ENCODE measurements at regions not wholly inside any gene's neighbourhood (a gene's known extent, or its start where the extent isn't known, plus 50 kb on each side); places are given as distances from the start of the nearest gene placed in this dataset.

GRCh38 chr5:57700484-57700883 is 217.9 kb upstream of the ACTBL2 start:
- no peak overlapping the region for H3K9ac ChIP-seq (ENCODE audit: low read depth in 1 of 2, low read length in 2 of 2)
- no peak overlapping the region for H3K4me3 ChIP-seq (ENCODE audit: low read depth in 1 of 3, low read length in 3 of 3)
- DNase-seq (ENCODE audit: low spot score), result no peak
- H3K36me3 ChIP-seq (ENCODE audit: control insufficient read depth in 4 of 4, insufficient read depth in 3 of 4, low read depth in 1 of 4, low read length in 3 of 4), result no peaks in the 10 kb centered on the region
- 93% methylated on average over 2 of the region's 2 CpGs for WGBS
- H3K4me1 ChIP-seq (ENCODE audit: control insufficient read depth in 4 of 4, insufficient read depth in 4 of 4, low read length in 3 of 4), result peaks cover 1 to 18% (median 12%) of the 10 kb centered on the region in 4 donors
- no peaks in the 10 kb centered on the region for H3K27me3 ChIP-seq (ENCODE audit: control insufficient read depth in 4 of 4, insufficient read depth in 4 of 4, low read length in 3 of 4)
- no peak for TF ChIP-seq RAD21 (IDR thresholded peaks at IDR 0.05)
- no peak for TF ChIP-seq GABPA (IDR thresholded peaks at IDR 0.05 in 1 of 2, conservative IDR thresholded peaks at IDR 0.05 in 1 of 2)
- no peak for TF ChIP-seq TAF1 (conservative IDR thresholded peaks at IDR 0.05)
- no peak for TF ChIP-seq YY1 (IDR thresholded peaks at IDR 0.05)
- TF ChIP-seq, protein P1, sequence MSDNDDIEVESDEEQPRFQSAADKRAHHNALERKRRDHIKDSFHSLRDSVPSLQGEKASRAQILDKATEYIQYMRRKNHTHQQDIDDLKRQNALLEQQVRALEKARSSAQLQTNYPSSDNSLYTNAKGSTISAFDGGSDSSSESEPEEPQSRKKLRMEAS (IDR thresholded peaks at IDR 0.05), result no peak
- TF ChIP-seq JUND (IDR thresholded peaks at IDR 0.05), result no peak
- no peak for TF ChIP-seq SP1 (IDR thresholded peaks at IDR 0.05)
- TF ChIP-seq RXRA (IDR thresholded peaks at IDR 0.05), result no peak
- TF ChIP-seq FOXA2 (IDR thresholded peaks at IDR 0.05), result no peak
- TF ChIP-seq REST (IDR thresholded peaks at IDR 0.05), result no peak
- TF ChIP-seq, protein P2, sequence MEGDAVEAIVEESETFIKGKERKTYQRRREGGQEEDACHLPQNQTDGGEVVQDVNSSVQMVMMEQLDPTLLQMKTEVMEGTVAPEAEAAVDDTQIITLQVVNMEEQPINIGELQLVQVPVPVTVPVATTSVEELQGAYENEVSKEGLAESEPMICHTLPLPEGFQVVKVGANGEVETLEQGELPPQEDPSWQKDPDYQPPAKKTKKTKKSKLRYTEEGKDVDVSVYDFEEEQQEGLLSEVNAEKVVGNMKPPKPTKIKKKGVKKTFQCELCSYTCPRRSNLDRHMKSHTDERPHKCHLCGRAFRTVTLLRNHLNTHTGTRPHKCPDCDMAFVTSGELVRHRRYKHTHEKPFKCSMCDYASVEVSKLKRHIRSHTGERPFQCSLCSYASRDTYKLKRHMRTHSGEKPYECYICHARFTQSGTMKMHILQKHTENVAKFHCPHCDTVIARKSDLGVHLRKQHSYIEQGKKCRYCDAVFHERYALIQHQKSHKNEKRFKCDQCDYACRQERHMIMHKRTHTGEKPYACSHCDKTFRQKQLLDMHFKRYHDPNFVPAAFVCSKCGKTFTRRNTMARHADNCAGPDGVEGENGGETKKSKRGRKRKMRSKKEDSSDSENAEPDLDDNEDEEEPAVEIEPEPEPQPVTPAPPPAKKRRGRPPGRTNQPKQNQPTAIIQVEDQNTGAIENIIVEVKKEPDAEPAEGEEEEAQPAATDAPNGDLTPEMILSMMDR (IDR thresholded peaks at IDR 0.05; ENCODE audit: low read depth, low read length, missing input control), result no peak
- no peak for TF ChIP-seq FOXA1 (IDR thresholded peaks at IDR 0.05)
- TF ChIP-seq ATF3 (IDR thresholded peaks at IDR 0.05), result no peak
- TF ChIP-seq, protein P3, sequence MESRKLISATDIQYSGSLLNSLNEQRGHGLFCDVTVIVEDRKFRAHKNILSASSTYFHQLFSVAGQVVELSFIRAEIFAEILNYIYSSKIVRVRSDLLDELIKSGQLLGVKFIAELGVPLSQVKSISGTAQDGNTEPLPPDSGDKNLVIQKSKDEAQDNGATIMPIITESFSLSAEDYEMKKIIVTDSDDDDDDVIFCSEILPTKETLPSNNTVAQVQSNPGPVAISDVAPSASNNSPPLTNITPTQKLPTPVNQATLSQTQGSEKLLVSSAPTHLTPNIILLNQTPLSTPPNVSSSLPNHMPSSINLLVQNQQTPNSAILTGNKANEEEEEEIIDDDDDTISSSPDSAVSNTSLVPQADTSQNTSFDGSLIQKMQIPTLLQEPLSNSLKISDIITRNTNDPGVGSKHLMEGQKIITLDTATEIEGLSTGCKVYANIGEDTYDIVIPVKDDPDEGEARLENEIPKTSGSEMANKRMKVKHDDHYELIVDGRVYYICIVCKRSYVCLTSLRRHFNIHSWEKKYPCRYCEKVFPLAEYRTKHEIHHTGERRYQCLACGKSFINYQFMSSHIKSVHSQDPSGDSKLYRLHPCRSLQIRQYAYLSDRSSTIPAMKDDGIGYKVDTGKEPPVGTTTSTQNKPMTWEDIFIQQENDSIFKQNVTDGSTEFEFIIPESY (IDR thresholded peaks at IDR 0.05), result no peak
- TF ChIP-seq HNF4A (conservative IDR thresholded peaks at IDR 0.05), result no peak
- TF ChIP-seq NR2F2 (IDR thresholded peaks at IDR 0.05), result no peak
- no peak for TF ChIP-seq HNF4G (IDR thresholded peaks at IDR 0.05)
- TF ChIP-seq EGR1 (IDR thresholded peaks at IDR 0.05; ENCODE audit: low read depth in 2 of 2), result no peak
- no peak overlapping the region for H3K27ac ChIP-seq (ENCODE audit: low read depth in 1 of 2, low read length in 2 of 2)
- H3K9me3 ChIP-seq (ENCODE audit: control insufficient read depth in 4 of 4, low read length in 3 of 4), result no peaks in the 10 kb centered on the region

Data from liver (tissue), 8 donors.